ENCODE measurements at regions not wholly inside any gene's neighbourhood (a gene's known extent, or its start where the extent isn't known, plus 50 kb on each side); places are given as distances from the start of the nearest gene placed in this dataset.

DNA sequence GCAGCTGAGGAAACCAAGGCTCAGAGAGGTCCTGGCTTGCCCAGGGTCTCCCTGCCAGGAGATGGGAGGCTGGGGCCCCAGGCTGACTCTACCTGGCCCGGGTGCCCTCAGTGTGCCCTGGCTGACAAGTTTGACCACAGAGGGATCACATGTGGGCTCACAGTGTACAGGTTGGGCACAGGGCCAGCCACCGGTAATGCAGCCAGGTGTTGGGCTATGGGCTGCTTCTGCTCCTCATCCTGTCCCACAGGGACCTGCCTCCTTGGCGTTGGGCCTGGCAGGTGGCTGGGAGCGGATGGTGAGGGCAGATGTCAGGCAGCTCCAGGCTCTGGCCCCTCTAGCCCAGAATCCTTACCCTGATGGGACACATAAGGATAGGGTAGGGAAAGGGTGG, 250.5 kb downstream of the LOXHD1 start:
- no peak for DNase-seq (ENCODE audit: low read depth in 1 of 2, low spot score in 1 of 2)

DNA sequence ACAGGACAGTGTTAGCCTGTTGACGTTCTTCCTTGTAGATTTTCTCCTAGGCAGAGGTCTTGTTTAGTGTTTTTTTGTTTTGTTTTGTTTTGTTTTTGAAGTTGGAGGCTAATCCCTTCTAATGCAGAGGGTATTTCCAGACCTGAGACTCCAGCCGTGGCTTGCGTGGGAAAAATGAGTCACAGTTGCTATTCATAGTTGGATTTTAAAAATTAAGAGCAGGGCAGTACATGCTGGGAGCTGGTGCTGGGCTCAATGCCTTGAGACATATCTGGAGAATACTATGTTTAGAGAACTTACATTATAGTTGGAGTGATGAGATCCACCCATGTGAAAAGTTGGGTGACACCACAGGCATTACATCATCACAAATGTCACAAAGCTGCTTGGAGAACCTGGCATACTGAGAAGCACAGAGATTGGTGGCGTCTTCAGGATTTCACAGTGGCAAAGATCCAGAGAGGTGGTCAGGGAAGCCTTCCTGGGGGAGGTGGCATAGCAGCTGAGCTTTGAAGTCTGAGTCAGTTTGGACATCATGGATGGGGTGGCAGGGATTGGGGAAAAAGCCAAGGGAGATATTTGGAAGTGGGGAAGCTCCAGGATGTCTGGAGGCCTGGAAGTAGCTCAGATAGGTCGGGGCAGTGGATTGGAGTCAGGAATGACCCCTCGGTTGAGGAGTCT, 249.4 kb downstream of the LOXHD1 start:
- DNase-seq (ENCODE audit: low read depth in 1 of 2, low spot score in 1 of 2) = no peak

DNA sequence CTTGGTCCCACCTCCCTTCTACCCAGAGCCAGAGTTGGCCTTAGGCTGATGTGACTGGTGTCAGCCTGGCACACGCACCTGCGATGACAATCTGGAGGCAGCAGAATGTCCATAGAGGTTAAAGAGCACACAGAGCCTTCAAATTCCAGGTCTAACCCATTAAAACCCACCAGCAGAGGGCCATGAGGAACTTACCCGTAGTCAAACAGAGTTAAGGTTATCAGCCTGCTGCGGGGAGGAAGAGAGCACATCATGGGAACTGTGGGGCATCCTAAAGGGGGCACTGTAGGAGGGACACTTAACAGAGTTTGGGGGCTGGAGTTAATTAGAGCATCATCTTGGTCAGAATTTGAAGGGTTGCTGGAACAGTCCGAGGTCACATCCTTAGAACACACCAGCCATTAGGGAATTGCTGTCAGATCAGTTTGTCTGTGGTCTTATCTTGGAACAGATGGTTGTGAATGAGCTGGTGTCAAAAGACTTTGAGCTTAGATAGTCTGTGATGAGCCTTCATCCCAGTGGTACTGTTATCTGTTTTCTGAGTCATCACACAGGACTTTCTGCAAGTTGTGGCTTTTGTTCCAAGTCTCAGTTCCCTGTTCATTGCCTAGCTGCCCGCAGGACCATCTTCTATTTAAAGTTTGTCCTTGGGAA, 248.6 kb downstream of the LOXHD1 start:
- no peak for DNase-seq (ENCODE audit: low read depth in 1 of 2, low spot score in 1 of 2)

DNA sequence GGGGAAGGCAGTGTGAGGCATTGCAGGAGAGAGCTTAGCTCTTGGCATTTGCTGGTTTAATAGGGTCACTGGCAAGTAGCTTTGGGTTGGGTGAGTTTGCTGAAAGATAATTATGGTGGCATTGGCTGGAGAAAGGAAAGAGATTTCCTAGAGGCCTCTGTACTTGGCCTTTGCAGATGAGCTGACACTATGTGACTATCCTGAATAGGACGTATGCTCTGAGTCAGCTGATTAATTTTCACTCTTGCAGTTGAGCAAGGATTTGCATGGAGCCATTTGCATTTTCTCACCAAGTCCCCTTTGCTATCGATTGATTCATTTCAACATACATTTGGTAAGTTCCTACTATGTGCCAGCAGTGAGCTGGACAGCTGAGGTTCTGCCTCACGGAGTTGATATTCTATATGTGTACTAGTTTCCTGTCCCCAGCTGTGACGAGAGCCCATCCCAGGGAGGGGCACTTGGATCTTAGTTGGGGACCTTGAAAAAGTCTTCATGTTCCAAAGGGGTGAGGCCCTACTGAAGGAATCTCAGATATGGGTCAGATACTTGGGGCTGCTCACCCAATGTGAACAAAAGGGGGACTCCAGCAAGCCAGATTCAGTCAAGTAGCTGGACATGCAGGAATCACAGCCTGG, 245.7 kb downstream of the LOXHD1 start:
- no peak for DNase-seq (ENCODE audit: low read depth in 1 of 2, low spot score in 1 of 2)

DNA sequence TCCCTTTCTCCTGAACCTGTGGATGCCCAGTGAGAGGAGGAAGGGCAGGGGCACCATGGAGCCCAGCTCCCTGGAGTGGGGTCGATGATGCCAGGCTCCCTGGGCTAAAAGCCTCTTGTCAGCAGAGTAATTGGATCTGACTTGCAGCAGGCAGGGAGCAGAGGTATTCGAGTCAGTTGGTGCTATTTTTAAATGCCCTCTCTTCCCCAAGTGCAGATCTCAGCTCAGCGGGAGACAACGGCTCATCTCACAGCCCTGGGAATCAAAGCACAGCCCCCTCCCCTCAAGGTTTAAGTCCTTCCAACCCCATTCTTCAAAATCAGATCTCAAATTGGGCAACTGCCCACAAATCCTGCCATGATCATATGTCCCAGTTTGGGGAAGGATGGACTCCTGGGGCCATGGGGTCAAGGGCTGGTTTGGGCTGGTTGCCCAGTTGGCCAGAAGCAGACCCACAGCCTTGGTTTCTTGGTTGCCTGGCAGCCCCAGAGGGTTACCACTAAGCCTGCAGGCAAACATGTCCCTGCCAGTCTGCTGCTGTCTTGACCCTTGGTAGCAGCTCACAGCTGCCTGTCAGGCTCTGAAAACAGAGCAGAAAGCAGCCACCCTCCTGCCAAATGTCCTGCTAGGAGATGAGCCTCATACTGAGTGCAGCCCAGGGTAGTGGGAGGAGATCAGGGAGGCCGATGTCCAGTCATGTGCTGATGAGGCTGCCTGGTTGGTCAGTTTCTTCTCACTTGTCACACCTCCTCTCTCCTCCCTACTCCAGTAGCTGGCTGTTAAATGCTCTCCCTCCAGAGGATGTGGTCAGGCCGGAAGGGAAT, 244.9 kb downstream of the LOXHD1 start:
- no peak for DNase-seq (ENCODE audit: low read depth in 1 of 2, low spot score in 1 of 2)

DNA sequence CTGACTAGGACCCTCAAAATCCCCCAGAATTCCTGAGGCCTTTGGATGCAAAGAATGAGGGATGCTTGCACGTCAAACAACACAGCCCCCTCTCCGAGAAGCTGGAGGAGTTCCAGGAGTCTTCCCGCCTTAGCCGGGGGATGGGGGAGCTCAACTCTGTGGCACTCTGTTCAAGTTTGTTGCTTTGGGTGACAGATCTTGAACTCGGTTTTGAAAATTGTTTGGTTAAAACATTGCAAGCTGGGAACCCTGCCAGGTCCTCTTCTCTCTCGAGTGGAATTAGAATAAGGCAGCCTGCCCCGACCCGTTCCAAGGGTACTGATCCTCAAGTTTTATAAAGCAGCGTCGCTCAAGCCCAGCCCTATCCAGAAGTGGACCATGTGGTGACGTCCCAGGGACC, 244.1 kb downstream of the LOXHD1 start:
- DNase-seq (ENCODE audit: low read depth in 1 of 2, low spot score in 1 of 2) = no peak

DNA sequence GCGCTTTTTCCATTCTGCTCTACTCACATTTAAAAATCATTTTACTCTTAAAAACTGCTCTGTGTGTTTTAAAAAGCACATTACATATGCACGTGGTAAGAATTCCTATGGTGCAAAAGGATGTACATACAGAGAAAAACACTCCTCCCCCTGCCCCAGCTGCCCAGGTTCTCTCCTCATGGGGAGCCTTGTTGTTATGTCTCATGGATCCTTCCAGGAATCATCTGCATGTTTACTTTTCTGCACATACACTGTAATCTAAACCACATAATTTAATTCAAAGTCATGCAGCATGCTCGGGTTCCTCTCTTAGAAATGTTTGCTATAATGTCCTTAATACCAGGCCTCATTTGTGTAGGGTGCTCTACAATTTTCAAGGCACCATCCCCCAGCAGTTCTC, 243.3 kb downstream of the LOXHD1 start:
- DNase-seq (ENCODE audit: low read depth in 1 of 2, low spot score in 1 of 2) = no peak

DNA sequence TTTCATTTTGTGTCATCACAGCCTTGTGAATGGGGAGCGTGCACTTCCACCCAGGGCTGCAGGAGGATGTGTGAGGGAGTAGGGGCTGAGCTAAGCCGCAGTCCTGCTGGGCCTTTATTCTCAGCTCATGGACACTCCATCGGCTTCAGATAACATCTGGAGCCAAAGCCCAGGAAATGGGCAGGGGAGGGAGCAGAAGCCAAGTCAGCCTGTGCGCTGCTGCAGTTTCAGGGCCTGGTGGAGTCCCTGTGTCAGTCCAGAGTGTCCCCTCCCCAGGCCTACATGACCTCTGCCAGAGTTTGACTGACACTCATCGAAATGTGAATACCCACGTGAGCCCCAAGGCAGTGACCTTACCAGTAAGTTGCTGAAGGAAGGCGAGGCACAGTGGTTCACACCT, 242.2 kb downstream of the LOXHD1 start:
- no peak for DNase-seq (ENCODE audit: low read depth in 1 of 2, low spot score in 1 of 2)

DNA sequence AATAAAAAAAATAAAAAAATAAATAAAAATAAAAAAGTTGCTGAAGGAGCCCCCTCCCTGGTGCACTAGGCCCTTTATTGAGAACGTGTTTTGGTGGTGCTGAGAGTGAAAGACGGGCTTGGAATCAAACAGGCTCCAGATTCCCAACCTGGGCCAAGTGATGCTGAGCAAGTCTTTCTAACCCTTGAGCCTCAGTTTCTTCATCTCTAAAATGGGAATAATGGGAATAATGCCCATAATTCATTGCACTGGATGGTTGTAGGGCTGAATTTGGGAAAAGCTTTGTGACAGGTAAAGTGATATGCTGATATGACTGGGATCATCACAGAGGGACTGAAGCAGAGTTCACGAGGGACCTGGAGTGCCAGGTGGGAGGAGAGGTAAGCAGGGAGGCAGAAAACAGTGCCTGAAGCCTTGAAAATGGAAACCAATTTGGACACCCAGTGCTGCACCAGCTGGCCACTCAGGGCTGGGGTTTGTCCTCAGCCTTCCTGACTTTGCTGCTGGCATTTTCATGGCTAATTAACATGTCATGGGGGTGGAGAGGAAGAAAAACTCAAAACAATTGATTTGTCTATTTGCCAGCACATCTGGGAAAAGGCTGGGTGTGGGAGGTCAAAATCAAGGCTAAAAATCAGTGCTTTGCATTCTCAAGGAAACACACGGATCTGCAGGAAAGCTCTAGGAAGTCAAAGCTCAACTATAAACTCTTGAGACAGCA, 241.3 kb downstream of the LOXHD1 start:
- no peak for DNase-seq (ENCODE audit: low read depth in 1 of 2, low spot score in 1 of 2)

DNA sequence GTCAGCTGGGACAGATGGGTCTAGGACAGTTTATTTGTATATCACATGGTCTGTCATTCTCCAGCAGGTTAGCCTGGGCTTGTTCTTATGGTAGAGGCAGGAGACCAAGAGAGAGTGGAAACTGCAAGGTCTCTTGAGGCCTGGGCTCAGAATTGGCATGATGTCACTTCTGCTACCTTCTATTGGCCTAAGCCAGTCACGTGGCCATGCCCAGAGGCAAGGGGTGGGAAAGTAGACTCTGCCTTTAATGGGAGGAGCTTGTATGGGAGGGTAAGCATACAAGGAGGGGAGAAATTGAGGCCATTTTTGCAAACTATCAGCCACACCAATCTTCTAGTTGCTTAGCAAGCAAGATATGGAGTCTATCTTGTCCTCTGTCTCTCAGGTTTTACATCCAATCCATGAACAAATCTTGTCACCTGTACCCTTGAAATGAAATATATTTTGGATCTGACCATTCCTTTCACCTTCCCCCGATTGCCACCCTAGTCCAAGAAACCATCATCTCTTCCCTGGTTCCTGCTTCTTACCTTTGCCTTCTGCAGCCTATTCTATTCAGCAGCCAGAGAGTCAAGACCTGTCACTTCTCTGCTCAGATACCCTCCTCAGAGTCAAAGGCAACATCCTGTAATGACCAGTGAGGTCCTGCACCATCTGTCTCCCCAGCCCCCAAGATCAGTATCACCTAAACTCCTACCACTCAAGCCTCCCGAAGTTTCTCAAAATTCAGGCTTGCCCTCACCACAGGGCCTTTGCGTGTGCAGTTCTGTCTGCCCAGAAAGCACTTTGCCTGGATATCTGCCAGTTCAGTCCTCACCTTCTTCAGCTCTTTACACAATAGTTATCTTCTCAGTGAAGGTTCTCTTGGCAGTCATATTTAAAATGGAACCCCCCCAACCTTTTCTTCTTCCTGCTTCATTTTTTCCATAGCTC, 240.0 kb downstream of the LOXHD1 start:
- DNase-seq (ENCODE audit: low read depth in 1 of 2, low spot score in 1 of 2) = no peak

DNA sequence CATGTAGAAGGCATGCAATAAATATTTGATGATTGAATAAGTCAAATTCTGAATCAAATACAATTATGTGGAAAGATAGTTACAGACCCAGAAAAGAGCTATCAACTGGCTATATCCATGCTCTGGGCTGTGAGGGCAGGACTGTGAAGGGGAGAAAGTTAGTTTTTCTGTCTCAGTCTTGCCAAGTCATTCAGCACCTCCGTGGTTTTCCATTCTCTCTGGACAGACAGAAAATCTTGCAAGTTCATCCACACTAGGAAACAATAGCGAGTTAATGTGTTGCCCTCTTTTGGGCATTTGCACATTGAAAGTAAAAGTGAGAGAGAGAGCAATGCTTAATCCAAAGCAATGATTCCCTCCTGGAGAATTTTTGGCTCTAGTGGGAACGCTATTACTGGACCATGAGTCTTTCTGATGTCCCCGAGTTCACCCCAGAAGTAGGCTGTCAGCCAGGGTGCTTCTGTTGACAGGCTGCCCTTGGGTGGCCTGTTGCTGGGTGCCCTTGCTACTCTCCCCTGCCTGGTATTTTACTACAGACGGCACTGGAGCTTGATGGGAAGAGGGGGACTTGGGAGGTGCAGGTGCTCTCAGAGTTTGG, 238.3 kb downstream of the LOXHD1 start:
- DNase-seq (ENCODE audit: low read depth in 1 of 2, low spot score in 1 of 2) = no peak

DNA sequence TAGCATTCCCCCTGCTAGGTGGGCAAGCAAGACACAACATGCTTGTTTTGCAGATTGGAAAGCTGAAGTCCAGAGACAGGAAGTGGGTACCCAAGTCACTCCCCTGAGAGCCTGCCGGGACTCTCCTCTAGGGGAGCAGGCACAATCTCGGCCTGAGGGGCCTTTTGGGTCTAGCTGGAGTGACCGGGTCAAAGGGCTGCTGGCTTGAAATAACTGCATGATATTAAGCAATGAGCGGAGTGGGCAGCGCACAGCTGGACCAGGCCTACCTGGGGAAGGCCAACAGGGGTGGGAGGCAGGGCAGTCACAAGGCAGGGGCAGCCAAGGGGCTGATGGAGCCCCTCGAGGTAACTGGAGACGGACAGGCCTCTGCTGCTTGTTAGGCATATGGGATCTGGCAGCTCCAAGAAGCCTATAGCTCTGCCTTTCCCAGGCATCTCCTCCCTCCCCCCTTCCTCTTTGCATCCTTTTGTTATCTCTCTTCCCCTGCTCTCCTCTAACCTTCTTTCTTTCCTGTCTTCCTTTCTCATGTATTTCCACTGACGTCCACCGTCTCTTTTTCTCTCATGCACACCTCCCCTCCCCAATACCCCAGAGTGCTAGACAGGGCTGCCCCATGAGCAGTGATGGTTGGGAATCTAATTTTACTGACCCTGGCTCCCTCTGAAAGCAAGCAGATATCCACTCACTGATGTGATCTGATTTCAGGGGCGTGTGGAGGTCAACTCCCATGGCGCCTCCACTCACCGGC, 237.5 kb downstream of the LOXHD1 start:
- DNase-seq (ENCODE audit: low read depth in 1 of 2, low spot score in 1 of 2) = no peak

DNA sequence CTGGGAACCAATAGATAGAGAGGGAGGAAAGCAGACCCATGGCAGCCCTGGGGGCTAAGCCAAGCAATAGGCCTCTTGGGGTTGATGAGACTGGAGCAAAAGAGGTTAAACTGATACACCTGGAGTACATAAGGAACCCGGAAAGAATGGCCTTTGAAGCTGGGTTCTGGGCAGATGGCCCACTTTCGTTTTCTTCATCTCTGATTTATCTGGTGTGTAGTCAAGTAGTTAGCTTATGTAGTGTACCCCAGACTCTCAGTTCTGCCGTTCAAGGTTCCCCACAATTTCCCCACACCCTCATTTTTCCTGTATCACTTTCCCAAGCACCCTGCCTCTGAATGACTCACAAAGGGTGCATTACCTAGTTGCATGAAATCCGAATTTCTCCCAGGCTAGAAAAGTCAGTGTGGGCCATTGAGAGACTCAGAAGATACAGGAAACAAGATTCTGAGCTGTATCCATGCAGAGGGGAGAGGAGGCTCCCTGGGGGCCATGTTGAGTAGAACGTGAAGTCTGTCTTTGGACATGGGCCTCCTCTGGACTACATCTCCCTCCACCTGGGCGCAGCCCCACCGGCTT, 235.0 kb downstream of the LOXHD1 start:
- DNase-seq (ENCODE audit: low read depth in 1 of 2, low spot score in 1 of 2) = no peak

DNA sequence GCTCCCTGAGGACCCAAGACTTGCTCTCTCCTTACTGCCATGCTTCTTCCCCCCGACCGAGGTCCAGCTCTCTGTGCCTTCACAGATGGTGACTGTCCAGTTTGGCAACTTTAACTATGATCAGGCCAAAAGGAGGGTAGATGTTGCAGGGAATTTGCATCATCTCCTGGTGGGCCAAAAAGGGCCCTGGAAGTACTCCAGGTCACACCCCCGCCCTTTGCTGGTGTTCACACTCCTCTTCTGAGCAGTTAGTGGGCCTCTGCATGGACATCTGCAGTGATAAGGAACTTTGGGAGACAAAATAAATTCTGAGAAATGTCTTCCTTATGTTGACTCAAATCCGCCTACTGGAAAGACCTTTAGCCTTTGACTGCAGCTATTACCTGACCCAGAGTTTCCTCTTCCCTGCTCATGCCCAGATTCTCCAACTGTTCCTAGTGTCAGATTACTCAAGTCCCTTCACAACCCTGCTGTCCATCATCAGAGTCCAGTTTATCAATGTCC, 234.4 kb downstream of the LOXHD1 start:
- DNase-seq (ENCODE audit: low read depth in 1 of 2, low spot score in 1 of 2) = no peak

DNA sequence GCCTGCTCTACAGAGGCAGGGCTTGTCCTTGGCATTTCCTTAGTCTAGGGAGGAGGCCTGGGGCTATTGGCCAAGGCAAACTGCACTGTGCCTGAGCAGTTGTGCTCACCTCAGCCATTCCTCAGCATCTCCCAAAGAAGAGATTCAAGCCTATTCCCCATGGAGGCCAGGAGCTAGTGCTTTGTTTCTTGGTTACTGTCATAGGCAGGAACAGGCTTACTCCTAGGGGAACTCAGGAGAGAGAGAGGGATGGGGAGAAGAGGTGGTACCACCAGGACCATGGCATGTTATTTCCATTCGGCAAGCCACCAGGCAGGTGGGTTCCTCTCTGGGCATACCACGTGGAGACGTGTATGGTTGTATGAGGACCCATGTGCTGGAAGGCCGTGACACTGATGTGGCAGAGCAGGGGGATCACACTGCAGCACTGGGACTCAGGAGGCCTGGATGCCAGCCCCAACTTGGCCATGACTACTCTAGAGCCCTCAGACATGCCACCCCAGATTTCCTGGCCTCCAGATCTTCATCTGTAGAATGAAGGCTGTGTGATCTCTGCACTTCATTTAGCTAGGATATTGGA, 233.7 kb downstream of the LOXHD1 start:
- no peak for DNase-seq (ENCODE audit: low read depth in 1 of 2, low spot score in 1 of 2)

DNA sequence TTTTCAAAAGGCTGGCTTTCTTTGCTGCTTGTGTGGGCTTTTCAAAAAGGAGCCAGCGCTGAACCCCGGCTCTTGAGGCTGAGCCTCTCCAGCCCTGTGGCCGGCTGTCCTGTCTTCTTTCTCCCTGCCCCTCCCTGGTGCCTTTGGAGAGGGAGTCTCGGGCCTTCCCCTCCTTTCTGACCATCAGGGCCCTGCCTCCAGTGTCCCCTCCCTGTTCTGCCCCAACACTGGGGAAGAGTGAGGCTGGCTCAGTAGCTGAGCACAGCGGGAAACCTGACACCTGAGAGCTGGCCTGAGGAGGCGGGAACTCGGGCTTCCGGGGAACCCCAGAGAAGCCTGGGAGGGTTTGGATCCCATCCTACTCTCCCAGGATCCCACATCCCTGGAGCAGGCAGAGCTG, 232.1 kb downstream of the LOXHD1 start:
- no peak for DNase-seq (ENCODE audit: low read depth in 1 of 2, low spot score in 1 of 2)

DNA sequence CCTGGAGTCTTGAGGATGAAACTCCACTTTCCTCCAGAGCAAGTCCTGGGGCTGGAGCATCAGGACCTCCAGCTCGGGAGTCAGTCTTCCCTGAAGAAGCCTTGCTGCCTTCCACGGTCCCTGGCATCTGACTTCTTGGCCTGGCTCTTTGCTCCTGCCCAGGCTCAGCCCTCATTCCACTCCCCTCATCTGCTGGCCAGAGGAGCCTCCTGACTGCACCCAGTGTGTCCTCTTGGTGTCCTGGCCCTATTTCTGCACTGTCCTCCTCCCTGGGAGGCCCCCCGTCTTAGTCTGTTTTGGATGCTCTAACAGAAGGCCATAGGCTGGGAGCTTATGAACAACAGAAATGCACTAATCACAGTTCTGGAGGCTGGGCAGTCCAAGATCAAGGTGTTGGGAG, 231.5 kb downstream of the LOXHD1 start:
- DNase-seq (ENCODE audit: low read depth in 1 of 2, low spot score in 1 of 2) = no peak

Measured in activated T-helper 1 cell treated with anti-CD3 and anti-CD28 coated beads, Interleukin-2, amount 50 U/mL, for 16 hours (primary cell).